NCI-H526 (cell line): ENCODE measurements at regions not wholly inside any gene's neighbourhood (a gene's known extent, or its start where the extent isn't known, plus 50 kb on each side); places are given as distances from the start of the nearest gene placed in this dataset.

Source experiments
- DNase-seq, 2 experiments: peaks; one replicate each; lab custom pipeline; 2025; lab: John Stamatoyannopoulos, UW

DNA sequence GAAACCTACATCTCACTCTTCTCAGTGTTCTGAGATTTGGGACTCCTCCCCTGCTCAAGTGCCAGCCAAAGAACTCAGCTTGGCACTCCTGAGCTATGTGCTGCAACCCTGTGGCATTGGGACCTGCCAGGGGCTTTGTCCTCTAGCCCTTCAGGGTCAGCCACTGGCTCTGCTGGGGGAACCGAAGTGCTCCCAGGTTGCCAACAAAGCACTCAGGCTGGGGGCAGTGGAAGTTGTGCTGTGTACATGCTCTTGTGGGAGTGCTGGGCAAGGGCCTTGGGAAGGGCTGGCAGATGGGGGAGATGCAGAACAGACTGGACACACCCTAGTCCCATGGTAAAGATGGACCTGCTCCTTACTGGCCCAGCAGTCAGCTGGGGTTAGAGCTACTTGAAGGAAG is 498.6 kb downstream of the CAAP1 start:
- no peak for DNase-seq

DNA sequence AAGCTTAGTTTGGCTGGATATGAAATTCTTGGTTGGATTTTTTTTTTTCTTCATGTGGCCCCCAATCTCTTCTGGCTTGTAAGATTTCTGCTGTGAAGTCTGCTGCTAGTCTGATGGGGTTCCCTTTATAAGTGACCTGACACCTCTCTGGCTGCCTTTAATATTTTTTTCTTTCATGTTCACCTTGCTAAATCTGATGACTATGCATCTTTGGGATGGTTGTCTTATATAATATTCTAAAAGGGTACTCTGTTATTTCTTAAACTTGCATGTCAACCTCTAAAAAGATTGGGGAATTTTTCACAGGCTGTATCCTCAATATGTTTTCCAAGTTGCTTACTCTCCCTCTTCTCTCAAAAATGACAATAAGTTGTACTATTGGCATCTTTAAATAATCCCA is 500.0 kb downstream of the CAAP1 start:
- DNase-seq, result no peak

DNA sequence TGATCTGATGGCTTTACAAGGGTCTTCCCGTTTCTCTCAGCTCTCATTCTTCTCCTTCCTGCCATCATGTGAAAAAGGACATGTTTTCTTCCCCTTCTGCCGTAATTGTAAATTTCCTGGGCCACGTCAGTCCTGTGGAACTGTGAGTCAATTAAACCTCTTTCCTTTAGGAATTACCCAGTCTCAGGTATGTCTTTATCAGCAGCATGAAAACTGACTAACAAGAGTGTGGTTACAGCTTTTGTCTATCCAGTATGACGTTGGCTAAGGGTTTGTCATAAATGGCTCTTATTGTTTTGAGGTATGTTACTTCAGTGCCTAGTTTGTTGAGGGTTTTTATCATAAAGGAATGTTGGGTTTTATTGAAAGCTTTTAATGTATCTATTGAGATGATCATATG is 501.6 kb downstream of the CAAP1 start:
- DNase-seq, result no peak

DNA sequence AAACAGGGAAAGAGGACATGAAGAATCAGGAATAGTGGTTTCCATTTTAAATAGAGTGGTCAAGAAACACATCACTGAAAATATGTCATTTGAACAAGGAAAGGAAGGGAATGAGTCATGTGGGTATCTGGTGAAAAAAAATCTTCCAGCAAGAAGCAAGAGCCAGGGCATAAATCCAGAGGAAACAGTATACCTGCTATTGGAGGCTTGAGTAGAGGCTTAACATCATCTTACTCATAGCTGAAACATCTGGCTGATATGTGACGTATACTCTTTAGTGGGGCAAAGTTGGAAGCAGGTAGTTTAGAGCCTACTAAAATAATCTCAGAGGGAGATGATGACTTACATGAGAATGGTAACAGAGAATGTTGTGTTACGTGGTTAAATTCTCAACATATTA is 517.2 kb downstream of the CAAP1 start:
- DNase-seq, result no peak

DNA sequence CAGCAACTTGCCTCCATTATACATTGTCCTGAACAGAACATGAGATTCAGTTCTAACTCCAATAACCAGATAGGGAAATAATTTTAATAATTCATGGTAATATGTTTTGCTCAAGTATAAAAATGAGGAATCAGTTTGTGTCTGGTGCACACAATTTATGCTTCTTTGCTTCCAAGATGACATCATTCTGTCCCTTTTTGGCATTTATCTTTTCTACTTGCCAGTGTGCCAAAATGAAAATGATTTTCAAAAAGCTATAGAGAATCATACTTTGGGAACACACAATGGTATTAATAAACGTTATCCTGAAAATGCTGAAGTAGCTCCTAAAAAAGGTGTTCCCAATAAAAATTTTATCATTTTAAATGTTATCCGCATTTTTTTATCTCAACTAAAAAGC is 519.0 kb downstream of the CAAP1 start:
- DNase-seq, result no peak

DNA sequence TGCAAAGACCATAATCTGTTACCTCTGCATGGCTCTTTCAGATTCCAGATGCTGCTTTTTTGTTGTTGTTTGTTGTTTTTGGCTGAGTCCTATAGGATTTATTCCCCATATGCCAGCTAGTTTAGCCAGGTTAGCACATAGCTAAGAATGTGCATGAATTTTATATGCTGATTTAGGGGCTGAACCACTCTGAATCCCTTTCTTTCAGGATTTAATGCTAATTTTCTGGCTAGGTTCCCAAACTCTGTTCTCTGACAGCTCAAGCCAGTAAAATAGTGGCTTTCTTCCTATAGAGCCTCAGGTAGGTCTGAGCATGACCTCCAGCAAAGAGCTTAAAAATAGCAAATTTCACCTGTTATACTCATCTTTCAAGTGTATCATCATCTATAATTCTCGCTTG is 521.4 kb downstream of the CAAP1 start:
- DNase-seq, result no peak

DNA sequence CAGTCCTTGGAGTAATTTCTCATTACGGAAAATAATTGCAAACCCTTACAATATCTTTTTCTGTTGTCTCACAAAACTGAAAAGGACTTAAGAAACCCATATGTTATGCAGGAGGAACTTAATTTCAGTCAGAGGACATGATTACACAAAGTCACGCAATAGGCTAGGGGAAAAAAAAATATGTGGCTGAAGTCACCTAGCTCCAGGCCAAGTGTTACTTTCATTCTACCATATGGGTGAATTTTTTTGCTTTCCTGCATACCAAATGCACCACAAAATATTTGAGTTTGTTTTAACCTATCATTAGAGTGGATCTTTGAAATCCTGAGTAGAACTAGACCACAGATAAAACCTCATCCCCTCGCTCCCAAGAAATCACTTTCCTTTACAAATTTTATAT is 523.5 kb downstream of the CAAP1 start:
- DNase-seq, result no peak

DNA sequence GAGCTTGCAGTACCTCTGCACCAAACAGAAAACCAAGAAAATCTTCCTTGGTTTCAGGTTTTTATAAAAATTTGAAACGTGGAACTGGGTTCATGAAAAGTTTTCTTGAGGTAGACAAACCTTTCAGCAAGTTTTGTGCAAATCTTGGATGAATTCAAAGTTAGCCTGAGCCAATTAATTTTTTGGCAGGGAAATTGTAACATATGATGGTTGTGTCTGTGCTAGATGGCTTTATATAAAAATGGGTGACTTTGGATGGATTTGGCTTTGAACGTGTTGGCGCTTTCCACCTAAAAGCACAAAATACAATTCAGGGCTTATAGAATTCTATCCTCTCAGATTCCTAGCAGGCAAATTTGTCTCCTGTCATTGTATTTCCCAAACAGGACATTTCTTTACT is 524.4 kb downstream of the CAAP1 start:
- no peak for DNase-seq

DNA sequence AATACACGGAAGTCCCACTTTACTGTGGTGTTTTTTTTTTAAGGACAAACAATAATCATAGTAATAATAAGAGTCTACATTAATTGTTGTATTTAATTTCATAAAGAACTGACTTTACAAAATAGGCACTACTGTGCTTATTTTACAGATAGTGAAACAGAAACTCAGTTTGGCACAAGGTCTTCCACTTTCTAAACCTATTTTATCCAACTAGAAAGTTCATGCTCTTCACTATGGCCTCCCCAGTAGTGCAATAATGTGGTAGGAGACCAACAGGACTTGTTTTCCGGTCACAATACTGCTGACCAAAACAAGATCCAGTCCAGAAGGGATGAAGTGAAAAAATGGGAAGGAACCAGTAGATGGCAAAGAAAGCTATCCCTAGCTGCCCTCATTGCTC is 531.6 kb downstream of the CAAP1 start:
- DNase-seq, result no peak

DNA sequence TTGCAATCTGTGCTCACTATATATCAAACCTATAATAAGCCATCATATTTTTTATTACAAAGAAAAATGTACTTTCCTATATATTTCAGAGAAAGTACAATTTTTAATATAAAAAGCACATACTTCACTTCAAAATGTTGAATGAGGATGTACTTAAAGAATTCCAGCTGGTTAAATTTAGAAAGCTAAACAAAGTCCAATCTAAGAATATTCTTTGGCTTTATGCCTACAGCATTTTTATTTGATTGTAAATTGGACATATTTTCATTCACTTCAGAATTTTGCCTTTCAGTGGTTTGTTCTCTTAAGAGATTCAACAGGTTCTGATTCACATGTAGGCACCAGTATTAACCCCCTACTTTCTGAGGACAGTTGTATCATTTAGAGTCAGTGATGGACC is 533.8 kb downstream of the CAAP1 start:
- DNase-seq, result no peak

DNA sequence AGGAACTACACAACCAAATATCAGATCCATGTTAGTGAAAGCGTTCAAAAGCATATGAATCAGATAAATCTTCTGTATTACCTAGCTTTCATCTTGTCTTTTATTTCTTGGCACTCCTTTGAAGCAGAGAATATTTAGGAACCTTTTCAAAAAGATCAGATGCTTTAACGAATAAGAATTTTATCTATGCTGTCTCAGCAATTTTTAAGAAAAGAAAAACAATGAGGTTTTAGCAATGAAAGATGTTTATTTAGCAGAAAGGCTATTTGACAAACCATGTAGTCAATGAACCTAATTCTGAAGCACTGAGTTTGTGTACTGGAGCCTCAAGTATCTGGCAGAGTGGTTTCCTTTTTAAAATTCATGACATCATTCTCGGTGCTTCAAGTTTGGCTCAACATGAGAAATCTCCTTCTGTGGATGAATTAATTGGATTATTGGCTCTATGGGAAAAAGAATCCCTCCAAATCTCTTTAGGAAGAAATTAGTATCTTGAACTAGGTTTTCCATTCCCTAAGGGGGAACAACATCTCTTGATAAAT is 534.7 kb downstream of the CAAP1 start:
- no peak for DNase-seq

DNA sequence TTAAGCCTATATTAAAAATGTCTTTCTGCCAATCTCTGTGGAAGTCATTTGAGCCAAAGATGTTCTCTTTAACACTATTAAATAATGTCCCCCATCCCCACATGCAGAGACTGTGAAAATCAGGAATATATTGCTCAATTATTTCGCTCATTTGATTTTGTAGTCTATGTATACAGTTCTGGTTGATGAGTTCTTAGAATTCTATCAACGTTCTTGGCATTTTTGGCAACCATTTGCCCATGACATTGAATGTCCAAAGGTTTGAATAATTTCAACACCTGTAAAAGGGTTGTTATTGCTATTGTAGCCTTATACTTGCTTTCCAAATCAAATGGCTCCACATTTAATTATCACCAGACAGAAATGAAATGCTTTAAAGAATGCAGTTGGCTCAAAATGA is 536.1 kb downstream of the CAAP1 start:
- DNase-seq, result no peak

DNA sequence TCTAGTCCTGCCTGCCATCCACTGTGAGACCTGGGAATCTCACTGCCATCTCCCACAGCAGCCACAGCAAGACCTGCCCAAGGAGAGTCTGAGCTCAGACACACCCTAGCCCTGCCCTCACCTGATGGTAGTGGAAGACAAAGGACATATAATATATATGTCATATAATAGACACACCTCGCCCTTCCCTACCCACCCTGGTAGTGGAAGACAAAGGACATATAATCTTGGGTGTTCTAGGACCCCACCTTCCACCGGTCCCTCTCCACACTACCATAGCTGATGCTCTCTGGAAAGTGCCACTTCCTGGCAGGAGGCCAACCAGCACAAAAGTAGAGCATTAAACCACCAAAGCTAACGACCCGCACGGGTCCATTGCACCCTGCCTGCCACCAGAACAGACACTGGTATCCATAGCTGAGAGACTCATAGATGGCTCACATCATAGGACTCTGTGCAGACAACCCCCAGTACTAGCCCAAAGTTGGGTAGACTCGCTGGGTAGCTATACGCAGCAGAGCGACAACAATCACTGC is 545.6 kb downstream of the CAAP1 start:
- no peak for DNase-seq

DNA sequence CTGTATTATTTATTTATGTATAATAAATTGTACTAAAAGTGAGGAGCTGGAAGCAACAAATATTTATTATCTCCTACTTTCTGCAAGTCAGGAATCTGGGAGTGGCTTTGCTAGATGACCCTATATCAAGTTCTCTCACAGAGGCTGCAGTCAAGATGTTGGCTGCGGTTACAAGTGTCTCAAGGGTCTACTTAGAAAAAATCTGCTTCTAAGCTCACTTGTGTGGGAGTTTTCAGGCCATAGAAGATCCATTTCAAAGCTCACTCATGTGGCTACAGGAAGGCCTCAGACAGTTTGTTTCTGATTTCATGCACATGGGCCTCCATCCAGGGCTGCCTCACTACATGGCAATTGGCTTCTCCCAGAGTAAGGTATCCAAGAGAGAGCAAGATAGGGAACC is 551.1 kb downstream of the CAAP1 start:
- DNase-seq, result no peak

DNA sequence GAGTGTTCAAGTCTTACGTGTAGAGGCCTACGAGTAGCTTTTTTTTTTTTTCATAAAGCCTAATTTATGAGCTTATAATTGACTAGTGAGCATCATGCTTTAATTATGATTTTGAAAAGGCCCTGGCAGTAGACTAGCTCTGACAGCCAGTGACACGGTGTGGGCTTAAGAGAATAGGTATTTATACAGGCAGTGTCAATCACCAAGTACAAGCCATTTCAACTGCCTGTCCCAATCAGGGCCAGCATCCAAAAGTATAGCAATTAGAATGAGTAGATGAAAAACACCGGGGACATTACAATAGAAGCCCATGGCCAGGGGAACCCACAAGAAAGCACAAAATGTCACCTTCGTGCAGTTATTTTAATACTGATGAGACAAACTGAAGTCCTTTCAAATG is 552.8 kb downstream of the CAAP1 start:
- no peak for DNase-seq

DNA sequence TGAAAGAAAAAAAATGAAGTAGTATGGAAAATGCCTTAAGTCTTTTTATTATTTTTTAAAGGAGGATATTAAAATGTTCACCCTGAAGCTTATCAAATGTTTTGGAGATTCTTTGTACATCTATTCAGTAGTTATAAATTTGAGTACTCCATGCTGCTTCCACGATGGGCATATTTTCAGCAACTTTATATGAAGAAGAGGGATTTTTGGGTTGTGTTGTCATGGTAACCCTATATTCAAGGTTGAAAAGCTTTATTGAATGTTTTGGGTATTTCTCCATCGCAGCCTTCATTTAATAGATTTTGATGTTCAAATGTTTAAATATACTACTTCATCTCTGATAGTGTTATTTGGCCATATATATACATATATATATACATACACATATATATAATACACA is 557.5 kb downstream of the CAAP1 start:
- DNase-seq, result no peak

DNA sequence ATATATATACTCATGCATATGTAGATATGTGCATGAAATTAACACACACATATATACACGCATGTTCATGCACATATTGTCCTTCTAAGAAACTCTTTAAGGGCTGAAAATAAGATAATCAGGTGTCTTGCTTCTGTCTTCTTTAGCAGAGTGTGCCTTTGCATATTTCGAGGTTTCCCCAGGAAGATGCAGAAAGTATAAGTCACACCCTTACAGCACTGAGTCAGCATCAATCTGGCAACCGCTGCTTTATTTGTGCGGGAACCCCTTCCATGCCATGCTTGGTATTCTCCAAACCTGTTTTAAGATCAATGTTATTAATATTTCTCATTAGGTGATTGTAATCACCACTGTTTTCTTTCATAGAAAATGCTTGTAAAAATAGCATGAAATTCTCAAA is 557.9 kb downstream of the CAAP1 start:
- no peak for DNase-seq

DNA sequence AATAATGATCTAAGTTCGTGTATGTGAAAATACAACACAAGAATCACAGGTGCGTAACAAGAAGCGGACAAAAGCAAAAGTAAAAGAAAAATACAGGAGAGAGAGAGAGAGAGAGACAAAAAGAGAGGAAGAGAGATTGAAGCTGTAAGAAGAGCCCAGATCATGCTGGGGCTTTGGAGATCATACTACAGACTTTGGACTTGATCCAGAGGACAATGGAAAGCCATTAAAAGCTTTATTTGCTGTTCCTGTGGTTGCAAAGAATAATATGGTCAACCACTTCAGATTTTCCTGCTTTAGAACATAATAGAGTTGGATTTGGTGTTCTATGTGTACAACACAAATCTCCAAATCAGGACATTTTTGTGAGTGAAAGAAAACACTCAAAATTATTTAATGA is 561.4 kb downstream of the CAAP1 start:
- no peak for DNase-seq

DNA sequence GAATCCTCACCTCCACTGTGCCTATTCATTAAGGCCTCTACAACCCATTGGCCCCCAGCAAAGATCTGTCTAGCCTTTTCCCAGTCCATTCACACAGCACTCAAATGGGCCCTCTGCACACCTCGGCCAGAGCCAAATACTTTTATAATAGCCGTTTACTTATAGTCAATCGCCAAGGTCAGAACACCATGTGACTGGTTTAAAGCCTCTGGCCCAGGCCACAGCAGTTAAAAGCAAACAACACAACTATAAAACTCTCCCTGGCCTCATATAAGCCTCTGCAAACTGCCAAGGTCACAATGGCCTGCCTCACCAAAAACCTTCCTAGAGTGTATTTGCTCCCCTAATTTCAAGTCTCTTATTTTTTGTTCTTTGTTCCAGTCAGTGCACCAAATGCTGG is 562.6 kb downstream of the CAAP1 start:
- DNase-seq, result no peak

DNA sequence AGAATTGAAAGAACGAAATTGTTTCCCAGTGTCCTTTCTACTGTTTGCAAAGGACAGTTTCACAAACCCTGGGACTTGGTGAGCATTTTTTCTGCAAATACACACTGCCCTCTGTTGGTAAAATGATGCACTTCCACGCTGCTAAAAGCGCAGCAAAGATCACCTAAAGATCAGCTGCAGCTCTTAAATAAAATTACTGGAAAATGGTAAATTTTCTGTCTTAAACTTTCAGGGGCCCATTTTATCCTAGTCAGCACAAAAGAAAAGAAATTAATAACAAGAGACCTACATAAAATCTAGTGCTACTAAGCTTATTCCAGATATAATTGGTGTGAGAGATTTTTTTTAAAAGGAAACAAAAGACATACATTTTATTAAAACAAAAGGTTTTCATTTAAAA is 566.0 kb downstream of the CAAP1 start:
- DNase-seq, result peak in 1 of 2 experiments; percentile 58

DNA sequence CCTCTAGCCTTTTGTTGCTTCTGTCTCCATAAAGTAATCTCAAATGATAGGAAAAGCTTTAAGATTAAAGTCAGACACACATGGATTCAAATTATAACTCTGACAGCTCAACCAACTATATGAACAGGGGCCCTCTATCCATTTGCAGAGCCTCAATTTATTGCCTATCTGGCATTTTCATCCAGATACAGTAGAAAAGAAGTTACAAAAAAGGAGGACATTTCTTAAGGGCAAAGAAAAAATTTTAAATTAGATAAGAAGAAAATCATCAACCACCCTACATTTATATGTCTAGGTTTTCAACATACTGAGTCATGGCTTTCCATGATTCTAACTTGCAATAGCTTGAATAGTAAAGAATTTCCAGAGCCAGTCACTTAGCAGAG is 567.2 kb downstream of the CAAP1 start:
- no peak for DNase-seq

DNA sequence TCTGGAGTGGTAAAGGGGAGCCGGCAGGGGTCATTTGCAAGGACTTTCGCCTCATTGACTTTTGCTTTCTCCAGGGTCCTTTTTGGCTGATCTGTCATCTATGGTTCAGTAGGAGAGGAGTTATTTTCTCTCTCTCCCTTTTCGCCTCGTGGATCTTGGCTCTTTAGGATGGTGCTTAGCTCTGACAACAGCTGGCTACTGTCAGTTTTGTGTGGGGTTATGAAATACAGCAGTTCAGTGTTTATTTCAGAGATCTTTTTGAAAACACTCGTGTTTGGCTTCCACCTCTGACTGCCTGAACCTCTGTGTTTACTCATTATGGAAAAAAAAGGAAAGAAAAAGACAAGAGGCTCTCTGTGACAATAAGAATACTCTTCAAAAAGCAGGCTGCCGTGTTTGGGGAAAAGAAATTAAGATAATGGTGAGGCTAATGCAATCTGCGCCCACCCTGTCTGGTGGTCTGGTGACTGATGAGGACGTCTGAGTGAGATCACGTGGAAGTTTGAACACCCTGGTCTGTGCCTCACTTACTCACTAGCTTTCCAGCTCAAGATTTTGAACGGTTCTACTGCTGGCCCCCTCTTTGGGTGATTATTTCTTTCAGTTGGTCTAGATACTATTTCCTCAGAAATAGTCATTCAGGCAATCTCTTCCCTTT is 567.7 kb downstream of the CAAP1 start:
- DNase-seq, result no peak

DNA sequence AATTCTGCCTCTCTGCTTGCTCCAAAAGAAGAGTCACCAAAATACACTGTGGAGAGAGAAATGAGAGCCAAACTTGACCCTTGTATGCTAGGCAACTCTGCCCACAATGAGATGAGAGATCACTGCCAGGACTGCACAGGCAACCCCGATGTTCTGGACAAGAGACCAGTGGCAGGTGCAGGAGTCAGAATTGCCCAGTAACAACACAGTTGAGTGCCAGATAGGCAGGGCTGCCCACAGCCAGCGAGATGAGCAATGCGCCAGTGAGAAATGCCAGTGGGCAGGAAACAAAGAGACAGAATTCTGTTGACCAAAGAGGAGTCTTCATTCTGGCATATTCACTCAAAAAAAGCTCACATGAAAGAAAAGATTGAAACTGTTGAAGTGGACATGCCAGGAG is 570.7 kb downstream of the CAAP1 start:
- no peak for DNase-seq

DNA sequence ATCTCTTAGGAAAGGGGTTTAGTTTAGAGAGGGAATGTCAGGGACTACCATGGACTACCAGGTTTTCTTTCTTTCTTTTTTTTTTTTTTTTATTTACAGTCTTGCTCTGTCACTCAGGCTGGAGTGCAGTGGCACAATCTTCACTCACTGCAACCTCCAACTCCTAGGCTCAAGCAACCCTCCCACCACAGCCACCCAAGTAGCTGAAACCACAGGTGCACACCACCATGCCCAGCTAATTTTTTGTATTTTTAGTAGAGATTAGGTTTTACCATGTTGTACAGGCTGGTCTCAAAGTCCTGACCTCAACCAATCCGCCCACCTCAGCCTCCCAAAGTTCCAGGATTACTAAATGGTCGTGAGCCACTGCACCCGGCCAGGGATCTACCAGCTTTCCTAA is 572.7 kb downstream of the CAAP1 start:
- no peak for DNase-seq
